SHP77 (cell line): ENCODE measurements at regions not wholly inside any gene's neighbourhood (a gene's known extent, or its start where the extent isn't known, plus 50 kb on each side); places are given as distances from the start of the nearest gene placed in this dataset.

Source experiments
- DNase-seq, 2 experiments: peaks; one replicate each; lab custom pipeline; 2025; lab: John Stamatoyannopoulos, UW

DNA sequence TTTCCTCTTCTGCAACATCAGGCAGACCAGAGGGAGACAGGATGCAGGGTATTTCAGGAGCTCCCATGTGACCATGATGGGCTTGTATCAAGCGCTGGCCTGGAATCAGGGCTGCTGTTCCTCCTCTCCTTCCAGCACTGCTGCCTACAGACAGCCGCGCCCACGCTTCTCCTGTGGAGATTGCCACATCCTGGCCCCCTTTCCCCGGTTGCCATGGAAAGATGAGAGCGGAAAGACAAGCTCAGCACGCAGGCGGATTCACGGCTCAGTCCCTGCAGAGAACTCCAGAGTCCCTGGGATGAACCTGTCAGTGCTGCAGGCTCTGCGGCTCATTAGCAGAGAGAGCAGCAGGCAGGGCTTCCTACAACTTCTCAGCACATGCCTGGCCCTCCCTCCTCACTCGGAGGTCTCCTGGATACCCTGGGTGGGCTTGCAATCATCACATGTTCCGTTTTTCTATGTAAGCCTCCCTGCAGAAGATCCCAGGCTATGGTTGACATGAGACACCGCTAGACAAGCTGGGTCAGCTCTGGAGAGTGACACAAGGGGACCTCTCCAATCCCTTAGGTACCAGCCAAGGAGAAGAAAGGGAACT, 497.8 kb upstream of the MYT1L start:
- no peak for DNase-seq

DNA sequence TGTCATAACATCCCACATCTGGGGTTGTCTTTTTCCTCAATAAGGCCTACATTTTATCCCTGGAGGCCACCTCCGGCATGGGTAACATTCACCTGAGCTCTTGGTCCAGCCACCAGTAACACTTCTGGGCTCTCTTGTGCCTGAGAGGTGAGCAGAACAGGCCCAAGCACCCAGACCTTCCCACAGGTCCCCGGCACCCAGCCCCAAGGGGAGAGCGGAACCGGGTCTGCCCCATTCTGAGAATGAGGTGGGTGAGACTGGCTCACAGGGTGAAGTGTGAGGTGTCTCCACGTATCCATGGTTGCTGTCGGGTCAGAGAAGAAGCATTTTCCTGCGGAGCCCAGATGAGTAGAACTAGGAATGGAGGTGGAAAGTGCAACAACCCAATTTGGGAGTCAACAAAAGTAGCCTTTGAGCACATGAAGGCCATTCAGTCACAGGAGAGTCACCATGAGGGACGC, 496.7 kb upstream of the MYT1L start:
- no peak for DNase-seq

DNA sequence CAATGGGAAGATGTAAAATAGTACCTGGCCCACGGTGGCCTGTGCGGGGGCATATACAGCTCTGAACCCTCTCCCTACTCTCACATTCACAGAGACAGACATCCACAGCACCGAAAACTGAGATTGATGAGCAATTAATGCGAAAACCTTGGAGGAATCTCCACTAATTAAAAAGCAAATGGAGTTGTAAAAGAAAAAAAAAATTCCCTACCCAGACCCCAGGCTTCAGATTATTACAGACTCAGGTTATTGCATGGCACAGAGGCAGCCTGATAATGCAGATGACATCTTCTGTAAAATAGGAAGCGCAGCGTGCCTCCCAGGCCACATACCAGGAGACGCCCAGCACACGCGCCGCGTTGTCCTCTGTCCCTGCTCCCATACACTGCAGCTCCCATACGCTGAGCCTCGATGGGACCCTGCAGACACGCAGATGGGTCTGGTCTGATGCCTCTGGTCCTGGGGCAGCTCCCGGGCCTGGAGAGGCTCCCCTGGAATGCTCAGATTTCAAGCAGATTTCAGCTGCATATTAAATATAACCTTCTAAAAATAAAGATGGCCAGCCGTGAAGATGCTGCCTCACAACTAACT, 496.1 kb upstream of the MYT1L start:
- DNase-seq = no peak

DNA sequence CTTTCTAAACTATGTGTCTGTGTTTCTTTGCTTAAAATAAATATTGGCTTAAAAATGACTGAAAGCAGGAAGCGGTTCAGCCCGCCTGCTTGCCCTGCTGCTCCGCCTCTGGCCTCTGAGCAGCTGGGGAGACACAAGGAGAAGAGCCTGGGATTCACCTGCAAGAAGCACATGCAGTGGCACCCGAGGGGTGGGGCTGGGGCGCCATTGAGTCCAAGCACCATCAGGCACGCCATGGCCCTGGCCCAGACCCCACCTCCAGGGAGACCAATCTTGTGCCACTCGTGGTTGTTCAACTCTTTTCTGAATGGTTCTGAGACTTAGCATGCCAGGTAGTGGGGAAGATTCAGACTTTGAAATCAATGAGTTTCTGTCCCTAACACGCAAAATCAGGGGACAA, 495.5 kb upstream of the MYT1L start:
- no peak for DNase-seq

DNA sequence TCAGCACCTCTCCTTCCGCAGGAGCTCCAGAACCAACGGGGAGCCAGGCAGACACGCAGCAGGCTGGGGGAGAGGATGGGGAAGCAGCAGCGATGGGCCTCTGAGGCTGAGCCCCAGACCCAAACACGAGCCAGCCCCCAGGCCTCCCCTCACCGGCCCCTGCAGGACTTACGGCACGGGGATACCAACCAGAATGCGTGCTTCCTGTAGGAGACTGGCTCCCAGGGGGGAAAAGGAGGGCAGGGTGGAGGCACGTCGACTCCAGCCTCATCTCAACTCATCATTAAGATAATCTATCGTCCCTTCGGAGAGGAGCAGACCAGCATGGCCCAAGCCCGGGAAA, 495.1 kb upstream of the MYT1L start:
- no peak for DNase-seq

DNA sequence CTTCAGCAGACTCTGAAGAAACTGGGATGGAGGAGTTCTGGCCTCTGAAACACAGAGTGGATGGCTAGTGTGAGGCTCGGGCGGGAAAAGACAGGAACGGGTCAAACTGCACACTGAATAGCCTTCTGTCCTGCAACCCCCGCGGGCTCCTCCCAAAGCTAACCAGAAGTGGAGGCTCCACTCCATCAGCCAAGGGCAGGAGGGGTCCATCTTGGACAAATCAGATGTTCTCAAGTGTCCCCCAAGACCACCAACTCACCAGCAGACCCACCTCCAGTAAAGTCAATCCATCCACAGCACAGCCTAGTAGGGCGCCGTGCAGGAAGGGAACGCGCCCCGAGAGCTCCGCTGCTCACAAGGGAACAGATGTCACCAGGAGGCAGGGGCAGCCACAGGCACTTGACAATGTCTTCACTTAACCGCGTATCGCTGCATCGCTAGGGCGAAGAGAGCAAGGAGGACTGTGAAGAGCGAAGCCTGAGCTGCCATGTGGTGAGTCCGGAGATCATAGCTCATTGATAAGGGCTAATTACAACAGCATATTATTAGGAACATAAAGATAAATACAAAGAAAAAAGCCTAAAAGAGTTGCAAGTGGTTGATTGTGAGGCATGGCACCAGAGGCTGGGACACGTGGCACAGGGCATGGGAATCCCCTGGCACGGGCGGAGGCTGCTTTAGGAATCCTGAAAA, 494.6 kb upstream of the MYT1L start:
- DNase-seq = no peak

DNA sequence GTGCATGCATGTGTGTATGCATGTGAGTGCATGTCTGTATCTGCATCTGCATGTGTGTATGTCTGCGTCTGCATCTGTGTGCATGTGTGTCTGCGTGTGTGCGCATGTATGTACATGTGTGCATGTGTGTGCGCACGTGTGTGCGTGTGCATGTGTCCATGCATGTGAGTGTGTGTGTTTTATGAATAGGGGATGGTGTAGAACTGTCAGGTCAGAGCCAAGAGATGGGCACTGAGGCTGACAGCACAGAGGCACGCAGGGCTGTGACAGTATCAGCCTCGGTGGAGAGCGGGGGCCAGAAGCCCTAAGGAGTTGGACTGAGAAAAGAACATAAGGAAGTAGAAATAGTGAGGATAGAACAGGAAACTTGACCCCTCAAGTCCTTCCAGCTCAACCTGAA, 494.0 kb upstream of the MYT1L start:
- DNase-seq = no peak

DNA sequence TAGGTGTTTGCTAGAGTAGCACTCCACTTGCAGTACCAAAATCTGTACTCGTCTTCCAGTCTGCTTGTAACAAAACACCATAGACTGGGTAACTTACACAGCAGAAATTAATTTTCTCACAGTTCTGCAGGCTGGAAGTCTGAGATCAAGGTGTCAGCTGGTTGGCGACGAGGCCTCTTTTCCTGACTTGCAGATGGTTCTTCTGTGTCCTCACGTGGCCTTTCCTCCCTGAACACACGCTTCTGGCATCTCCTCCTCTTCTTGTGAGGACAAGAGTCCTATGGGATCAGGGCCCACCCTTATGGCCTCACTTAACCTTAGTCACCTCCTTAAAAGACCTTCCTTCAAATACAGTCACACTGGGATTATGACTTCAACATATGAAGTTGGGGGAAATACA, 493.5 kb upstream of the MYT1L start:
- no peak for DNase-seq

DNA sequence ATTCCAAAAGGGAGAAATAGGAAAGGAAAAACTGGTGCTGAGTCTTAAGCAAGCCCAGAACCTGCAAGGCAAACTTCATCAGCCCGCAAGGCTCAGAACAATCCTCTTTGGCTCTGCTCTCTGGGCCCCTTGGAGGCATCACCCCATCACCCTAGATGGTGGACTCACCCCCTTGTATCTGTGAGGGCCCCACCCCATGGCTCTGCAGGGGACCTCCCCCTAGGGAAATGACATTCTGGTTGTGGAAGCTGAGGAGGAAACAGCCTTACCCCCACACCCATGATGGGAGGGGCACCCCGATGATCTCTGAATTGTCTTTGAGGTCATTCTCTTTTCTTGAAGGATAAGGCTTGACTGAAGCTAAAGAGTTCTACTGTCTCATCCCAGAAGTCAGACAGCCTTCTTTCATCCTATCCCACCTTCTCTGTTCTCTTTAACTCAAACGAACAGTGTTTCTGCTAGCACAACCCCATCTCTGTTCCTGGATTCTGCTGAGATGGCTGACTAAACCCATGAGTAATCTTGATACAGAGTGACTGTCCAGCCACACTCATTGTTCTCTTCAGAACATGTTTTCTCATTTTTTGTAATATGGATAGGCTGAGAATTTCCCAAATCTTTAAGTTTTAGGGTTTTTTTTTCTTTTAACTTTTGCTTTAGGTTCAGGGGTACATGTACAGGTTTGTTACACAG, 492.1 kb upstream of the MYT1L start:
- no peak for DNase-seq

DNA sequence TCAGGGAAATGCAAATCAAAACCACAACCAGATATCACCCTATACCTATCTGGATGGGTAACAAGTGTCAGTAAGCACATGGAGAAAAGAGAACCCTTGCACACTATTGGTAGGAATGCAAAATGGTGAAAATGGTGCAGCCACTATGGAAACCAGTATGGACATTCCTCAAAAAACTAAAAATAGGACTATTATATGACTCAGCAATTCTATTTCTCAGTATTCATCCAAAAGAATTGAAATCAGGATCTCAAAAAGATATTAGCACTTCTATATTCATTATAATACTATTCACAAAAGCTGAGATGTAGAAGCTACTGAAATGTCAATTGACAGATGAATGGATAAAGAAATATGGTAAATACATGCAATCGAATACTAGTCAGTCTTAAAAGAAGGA, 491.1 kb upstream of the MYT1L start:
- no peak for DNase-seq

DNA sequence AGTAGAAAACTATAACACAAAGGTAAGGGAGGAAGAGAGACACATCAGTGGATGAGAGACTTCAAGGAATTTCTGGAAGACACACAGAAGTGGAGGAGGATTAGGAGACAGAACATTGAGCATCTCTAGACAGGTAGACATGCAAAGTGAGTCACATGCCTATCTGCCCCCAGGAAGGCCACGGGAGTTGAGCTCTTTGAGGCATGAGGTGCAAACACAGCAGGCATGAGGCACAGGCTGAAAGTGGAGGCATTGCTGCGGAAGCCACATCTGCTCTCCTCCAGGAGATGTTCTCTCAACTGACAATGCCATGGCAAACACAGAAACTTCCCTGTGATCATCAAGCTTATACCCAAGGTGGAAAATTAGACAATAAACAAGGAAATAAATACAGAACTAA, 481.6 kb upstream of the MYT1L start:
- DNase-seq = no peak

DNA sequence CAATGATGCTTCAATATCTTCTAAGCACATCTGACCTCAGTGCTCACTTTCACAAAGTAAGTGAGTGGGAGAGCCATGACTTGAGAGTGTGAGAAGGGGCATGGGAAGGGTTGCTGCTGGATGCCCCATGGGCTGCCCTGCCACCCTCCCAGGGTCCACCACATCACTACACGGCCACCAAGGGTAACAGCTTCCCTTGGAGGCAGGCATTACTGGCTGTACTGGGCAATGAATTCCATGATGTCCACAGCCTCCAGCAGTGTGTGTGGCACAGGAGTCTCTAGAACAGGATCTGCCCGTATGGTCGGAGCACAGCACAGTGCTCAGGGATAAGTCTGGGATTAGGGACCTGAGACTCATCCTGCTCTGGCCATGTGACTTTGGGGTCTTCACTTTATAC, 481.0 kb upstream of the MYT1L start:
- no peak for DNase-seq

DNA sequence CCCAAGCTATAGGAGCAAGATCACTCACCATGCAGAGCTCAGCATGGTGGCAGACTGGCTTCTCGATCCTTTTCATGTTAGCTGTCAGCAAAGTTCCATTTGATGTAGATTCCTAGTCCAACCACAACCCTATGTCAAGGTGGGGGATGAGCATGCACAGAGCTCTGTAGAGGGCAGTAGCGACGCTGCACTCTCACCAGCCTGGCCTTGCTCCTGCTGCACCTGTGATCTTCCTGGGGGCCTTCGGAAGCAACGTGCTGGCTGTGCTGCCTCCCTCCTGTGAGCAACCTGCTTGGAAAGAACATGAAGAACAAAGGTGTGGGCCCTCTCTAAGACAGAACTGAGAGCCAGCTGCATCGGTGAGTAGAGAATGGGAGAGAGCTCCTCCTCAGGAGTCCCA, 479.4 kb upstream of the MYT1L start:
- no peak for DNase-seq

DNA sequence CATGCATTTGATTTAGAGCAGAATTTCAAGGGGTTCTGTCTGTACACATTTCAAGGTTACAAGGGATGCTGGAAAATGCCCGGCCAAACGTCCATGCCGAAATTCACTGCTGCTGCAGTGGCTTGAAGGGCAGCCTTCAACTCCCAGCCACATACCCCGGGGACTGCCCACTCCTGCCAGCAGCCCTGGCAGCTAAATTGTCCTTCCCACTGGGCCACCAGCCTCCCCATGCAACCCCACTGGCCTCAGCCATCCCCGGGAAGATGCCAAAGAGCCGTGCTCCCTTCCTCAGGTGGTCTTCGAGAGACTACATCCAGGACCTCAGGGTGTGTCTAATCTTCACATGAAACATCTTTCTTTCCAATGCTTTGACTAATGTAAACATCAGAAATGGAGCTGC, 478.7 kb upstream of the MYT1L start:
- no peak for DNase-seq

DNA sequence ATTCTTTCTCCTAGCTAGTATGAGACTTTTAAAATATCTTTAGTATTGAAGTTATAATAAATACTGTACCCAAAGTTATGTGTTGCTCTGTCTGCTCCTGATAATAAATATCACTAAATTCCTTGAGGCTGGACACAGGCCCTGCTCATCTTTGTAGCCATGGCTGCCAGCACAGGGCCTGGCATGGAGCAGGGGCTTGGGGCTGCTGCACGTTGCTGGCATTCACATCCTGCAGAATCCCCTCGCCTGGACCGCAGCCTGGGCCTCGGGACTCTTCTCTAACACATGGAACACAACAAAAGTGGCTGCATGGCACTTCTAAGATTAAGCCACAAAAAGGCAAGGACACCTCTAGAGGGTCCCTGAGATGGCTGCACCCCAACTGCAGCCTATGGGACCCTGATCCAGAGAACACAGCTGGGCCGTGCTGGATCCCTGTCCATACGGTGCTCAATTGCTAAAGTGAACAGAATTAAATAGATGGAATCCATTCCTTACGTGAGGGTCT, 477.5 kb upstream of the MYT1L start:
- no peak for DNase-seq

DNA sequence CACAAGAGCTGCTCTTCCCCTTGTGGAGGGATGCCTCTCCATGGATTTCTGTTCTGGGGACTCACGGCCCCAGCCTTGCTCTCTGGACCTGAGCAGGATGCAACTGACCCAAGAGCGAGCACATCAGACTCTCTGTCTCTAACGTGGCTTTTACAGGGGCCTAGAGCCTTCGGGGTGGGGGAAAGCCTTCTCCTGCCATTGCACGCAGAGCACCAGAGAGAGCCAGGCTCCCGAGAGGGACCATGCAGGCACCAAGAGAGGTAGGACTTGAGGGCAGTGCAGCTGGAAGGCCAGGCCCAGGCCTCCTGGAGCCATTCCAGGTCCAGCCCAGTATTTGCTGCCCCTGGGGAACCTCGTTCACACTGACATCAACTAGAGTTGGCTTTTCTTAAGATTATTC, 475.6 kb upstream of the MYT1L start:
- no peak for DNase-seq

DNA sequence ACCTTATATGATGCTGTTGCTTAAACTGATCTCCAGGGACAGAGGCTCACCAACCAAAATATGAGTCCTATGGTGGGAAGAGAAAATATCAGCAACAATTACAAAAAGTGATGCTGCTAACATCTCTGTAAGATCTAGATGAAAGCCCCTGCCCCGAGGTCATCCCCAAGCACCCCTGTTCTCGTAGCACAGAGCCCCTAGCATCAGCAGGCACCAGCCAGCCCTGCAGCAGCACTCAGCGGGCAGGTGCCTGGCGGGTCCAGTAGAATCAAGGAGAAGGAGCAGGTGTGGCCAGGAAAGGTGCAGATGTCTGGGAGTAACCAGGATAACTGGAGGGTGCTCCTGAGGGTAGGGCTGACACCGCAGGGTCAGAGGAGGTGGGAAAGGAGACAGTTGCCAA, 474.2 kb upstream of the MYT1L start:
- no peak for DNase-seq

DNA sequence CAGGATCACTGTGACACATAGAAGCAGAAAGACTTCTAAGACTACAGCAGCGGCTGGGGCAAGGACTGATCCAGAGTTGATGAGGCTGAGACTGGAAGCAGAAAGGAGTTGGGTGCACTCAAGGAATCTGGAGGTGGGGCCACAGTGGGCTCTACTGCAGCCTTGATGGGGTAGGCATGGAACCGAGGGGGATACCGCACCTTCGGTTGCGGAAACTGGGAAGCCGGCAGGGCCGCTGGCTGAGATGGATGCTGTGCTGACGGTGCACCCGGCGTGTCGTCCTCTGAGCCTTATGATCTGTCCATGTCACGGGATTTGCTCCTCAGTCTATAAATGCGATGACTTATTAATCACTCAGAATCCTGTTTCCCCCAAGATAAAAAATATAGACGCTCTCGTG, 473.5 kb upstream of the MYT1L start:
- no peak for DNase-seq

DNA sequence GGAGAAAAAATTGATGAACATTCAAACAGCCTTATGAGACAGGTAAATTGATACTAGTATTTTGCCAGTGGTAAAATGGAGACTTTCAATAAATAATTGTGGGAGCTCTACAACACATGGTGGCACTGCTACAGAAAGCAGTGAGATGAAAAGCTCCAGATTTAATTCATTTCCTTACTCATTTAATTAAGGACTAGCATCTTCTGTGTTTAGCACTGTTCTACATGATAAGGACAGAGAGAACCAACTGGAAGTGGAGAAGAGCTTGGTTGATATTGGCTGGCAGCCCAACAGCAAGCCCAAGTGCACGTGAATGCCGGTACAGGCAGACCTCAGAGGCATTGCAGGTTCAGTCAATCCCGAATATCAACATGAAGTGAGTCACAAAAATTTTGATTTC, 470.4 kb upstream of the MYT1L start:
- DNase-seq = no peak

DNA sequence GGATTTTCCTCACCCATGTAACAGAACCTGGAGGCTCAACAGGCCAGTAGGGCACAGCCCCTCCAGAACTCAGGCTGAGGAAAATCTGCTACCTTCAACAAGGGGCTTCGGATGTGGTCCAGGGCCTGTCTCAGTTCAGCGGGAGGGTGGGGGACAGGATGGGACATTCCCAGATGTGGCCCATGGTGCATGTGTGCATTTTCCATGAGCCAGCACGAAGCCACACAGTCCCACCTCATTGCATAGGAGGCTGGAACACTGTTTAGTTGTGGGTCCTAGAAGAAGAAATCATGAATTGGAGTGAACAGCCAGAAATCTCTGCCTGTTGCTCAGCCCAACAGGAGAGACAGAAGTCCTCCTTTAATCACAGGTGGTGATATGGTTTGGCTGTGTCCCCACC, 469.6 kb upstream of the MYT1L start:
- DNase-seq = no peak

DNA sequence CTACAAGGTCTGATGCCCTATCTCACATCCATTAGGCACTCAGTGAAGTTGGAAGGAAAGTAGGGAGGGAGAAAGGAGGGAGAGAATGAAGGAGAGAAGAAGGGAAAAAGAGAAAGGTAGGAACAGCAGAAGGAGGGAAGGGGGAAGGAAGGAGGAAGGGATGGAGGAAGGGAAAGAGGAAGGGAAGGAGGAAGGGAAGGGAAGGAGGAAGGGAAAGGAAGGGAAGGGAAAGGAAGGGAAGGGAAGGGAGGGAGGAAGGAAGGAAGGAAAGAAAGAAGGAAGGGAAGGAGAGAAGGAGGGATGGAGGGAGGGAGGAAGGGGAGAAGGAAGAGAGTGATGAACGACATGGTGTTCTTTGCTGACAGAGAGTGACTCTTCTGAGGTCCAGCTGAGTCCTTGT, 468.9 kb upstream of the MYT1L start:
- DNase-seq = no peak

DNA sequence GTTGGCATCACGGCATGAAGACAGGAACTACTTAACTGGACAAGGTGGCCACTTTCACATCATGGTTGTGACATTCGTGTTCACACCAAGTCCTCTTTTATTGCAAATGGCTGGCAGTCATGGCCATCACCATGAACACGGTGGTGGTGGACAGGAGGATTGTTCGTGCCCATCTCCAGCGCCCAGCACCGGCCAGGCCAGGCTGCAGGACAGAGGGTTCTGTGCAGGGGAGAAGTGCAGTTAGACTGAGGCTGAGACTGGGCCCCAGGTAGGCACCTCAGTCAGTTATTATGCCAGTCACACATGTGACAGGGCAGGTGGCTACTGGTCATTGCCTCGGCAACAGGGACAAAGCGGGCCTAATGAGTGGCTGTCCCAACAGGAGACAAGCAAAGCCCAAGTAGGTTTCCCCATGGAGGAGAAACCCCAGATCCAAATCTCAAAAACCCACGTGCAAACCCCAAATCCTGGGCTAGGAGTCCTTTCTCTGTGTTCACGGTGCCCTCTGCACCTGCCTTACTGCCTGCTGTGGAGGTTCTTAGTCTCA, 468.1 kb upstream of the MYT1L start:
- DNase-seq = no peak

DNA sequence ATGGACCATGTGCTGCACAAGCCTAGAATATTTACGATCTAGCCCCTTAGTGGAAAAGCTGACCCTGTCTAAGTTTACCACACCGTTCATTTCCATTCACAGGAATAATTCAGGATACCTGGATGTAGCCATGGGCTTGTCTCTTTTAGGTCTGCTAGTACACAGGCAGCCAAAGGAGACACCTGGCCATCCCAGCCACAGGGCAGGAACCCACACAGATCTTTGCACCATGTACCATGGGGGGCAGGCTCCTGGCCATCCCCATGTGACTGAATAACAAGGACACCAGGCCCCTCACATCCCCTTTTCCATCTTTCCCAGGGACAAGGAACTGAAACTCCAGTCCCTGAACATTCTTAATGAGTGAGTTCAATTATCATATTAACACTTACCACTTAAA, 467.3 kb upstream of the MYT1L start:
- no peak for DNase-seq
